BE2C (cell line): ENCODE measurements at regions not wholly inside any gene's neighbourhood (a gene's known extent, or its start where the extent isn't known, plus 50 kb on each side); places are given as distances from the start of the nearest gene placed in this dataset.

ENCODE experiments used
- DNase-seq: peaks from one replicate; pipeline ENCODE4 v3.0.0-alpha.2; 2020
- H3K27me3 ChIP-seq: fragments of 250-450 bp; sonication (Bioruptor Pico); 2 replicates; pipeline ENCODE4 v1.5.1; 2020; ENCODE audit warnings: mild to moderate bottlenecking
- H3K36me3 ChIP-seq: fragments of 250-450 bp; sonication (Bioruptor Pico); 2 replicates; pipeline ENCODE4 v1.5.1; 2020; ENCODE audit warnings: mild to moderate bottlenecking
- H3K4me1 ChIP-seq: fragments of 250-450 bp; sonication (Bioruptor Pico); 2 replicates; pipeline ENCODE4 v1.5.1; 2020
- H3K4me3 ChIP-seq: 2 replicates; pipeline ENCODE4 v1.5.1; 2011; ENCODE audit warnings: low read depth, low read length
- H3K9me3 ChIP-seq: fragments of 250-450 bp; sonication (Bioruptor Pico); 2 replicates; pipeline ENCODE4 v1.5.1; 2020
- CTCF ChIP-seq: IDR thresholded peaks from 2 replicates; pipeline ENCODE4 v1.5.1; 2012; ENCODE audit warnings: mild to moderate bottlenecking, low read depth, low read length

GRCh38 chr1:43009274-43009673, 50.6 kb upstream of the SLC2A1 start:
- TF ChIP-seq CTCF = no peak
- H3K36me3 ChIP-seq = no peaks in the 10 kb centered on the region
- DNase-seq = no peak
- H3K27me3 ChIP-seq = no peaks in the 10 kb centered on the region
- peaks cover 20% of the 10 kb centered on the region for H3K4me1 ChIP-seq
- no peak overlapping the region for H3K4me3 ChIP-seq
- H3K9me3 ChIP-seq = no peaks in the 10 kb centered on the region

- Histone ChIP-seq H3K36me3 (no peaks in the 10 kb centered on the region), H3K4me3 (no peak overlapping the region), H3K4me1 (peaks cover 20% of the 10 kb centered on the region), H3K27me3 (no peaks in the 10 kb centered on the region), H3K9me3 (no peaks in the 10 kb centered on the region)
- no peak for TF ChIP-seq CTCF
- DNase-seq = no peak
Observed at GRCh38 chr1:43008115-43009060, 49.7 kb upstream of the SLC2A1 start.
